ENCODE measurements at regions not wholly inside any gene's neighbourhood (a gene's known extent, or its start where the extent isn't known, plus 50 kb on each side); places are given as distances from the start of the nearest gene placed in this dataset.

- TF ChIP-seq POLR2AphosphoS5 (IDR thresholded peaks at IDR 0.05; ENCODE audit: low read depth) (no peak), CTCF (conservative IDR thresholded peaks at IDR 0.05; ENCODE audit: low read depth in 2 of 2) (no peak)
Observed at GRCh38 chr10:132131581-132132420, 54.9 kb upstream of the DPYSL4 start.
